HEK293 (cell line): ENCODE measurements at regions not wholly inside any gene's neighbourhood (a gene's known extent, or its start where the extent isn't known, plus 50 kb on each side); places are given as distances from the start of the nearest gene placed in this dataset.

Experiments
- CTCF ChIA-PET: fragments of 350-600 bp; formaldehyde crosslinking; extraction: SDS; loops from one replicate; lab custom pipeline; 2021; ENCODE audit warnings: antibody characterized with exemption; lab: Yijun Ruan, JAX
- POLR2A ChIA-PET: fragments of 300-600 bp; formaldehyde crosslinking; extraction: SDS; loops from one replicate; lab custom pipeline; 2020; ENCODE audit warnings: antibody characterized with exemption, inconsistent platforms; lab: Yijun Ruan, JAX
- H3K27ac ChIP-seq: fragments of 200-500 bp; sonication (Bioruptor generic); 2 replicates; pipeline ENCODE4 v1.5.1; 2014; ENCODE audit warnings: low read depth, low read length, control low read depth, inconsistent platforms; ENCODE audit errors: extremely low read depth
- H3K36me3 ChIP-seq, 2 experiments: fragments of 200-500 bp in 1 of 2; sonication (Bioruptor generic) in 1 of 2; 1 replicate in 1 of 2; 2 replicates in 1 of 2; pipeline ENCODE4 v1.5.1; 2014 to 2017; ENCODE audit warnings: inconsistent platforms in 2 of 2, low read length in 2 of 2; ENCODE audit not compliant: control insufficient read depth in 2 of 2, insufficient read depth in 1 of 2
- H3K4me1 ChIP-seq: fragments of 200-500 bp; sonication (Bioruptor generic); 2 replicates; pipeline ENCODE4 v1.5.1; 2014; ENCODE audit warnings: mild to moderate bottlenecking, low read length, inconsistent platforms; ENCODE audit not compliant: control insufficient read depth, insufficient read depth
- H3K4me3 ChIP-seq: 2 replicates; pipeline ENCODE4 v1.5.1; 2011; ENCODE audit warnings: low read depth, mild to moderate bottlenecking, control low read depth, low read length, moderate library complexity
- H3K9me3 ChIP-seq: fragments of 200-500 bp; sonication (Bioruptor generic); 2 replicates; pipeline ENCODE4 v1.5.1; 2014; ENCODE audit warnings: low read depth, low read length, inconsistent platforms; ENCODE audit not compliant: control insufficient read depth, insufficient read depth
- SP7 ChIP-seq: fragments of 450-650 bp; formaldehyde crosslinking; IDR thresholded peaks from 2 replicates; pipeline ENCODE4 v1.5.1; 2016; ENCODE audit warnings: missing biosample characterization, missing genetic modification characterization
- TRIM28 ChIP-seq: IDR thresholded peaks from 2 replicates; pipeline ENCODE4 v1.6.1; 2011; ENCODE audit warnings: low read length, control low read depth, borderline replicate concordance
- ZBTB48 ChIP-seq: fragments of 450-650 bp; formaldehyde crosslinking; IDR thresholded peaks from 2 replicates; pipeline ENCODE4 v1.5.1; 2016; ENCODE audit warnings: missing biosample characterization, missing genetic modification characterization
- ZNF19 ChIP-seq: fragments of 450-650 bp; formaldehyde crosslinking; IDR thresholded peaks from 2 replicates; pipeline ENCODE4; 2016; ENCODE audit warnings: missing biosample characterization, missing genetic modification characterization, low read depth
- ZNF211 ChIP-seq: fragments of 450-650 bp; formaldehyde crosslinking; IDR thresholded peaks from 2 replicates; pipeline ENCODE4 v1.5.1; 2016; ENCODE audit warnings: low read depth, missing biosample characterization, missing genetic modification characterization
- ZNF302 ChIP-seq: fragments of 450-650 bp; formaldehyde crosslinking; IDR thresholded peaks from 2 replicates; pipeline ENCODE4 v1.5.1; 2016; ENCODE audit warnings: missing biosample characterization, missing genetic modification characterization, low read depth
- ZNF354C ChIP-seq: fragments of 450-650 bp; formaldehyde crosslinking; IDR thresholded peaks from 2 replicates; pipeline ENCODE4 v1.5.1; 2016; ENCODE audit warnings: missing biosample characterization, missing genetic modification characterization, low read depth, borderline replicate concordance
- ZNF404 ChIP-seq: fragments of 450-650 bp; formaldehyde crosslinking; IDR thresholded peaks from 2 replicates; pipeline ENCODE4 v1.5.1; 2017; ENCODE audit warnings: missing biosample characterization, missing genetic modification characterization
- ZNF514 ChIP-seq: fragments of 450-650 bp; formaldehyde crosslinking; IDR thresholded peaks from 2 replicates; pipeline ENCODE4 v1.5.1; 2016; ENCODE audit warnings: missing biosample characterization, missing genetic modification characterization
- ZNF596 ChIP-seq: fragments of 450-650 bp; IDR thresholded peaks from 2 replicates; pipeline ENCODE4 v1.5.0; 2018; ENCODE audit warnings: missing biosample characterization, mild to moderate bottlenecking, missing genetic modification characterization, moderate library complexity
- ZNF677 ChIP-seq: fragments of 450-650 bp; IDR thresholded peaks from 2 replicates; pipeline ENCODE4 v1.5.0; 2018; ENCODE audit warnings: missing biosample characterization, mild to moderate bottlenecking, missing genetic modification characterization, moderate library complexity
- ZNF785 ChIP-seq: fragments of 450-650 bp; formaldehyde crosslinking; IDR thresholded peaks from 2 replicates; pipeline ENCODE4 v1.5.1; 2016; ENCODE audit warnings: missing biosample characterization, missing genetic modification characterization
- TF ChIP-seq, protein P1 (sequence below): fragments of 450-650 bp; formaldehyde crosslinking; IDR thresholded peaks from 2 replicates; pipeline ENCODE4 v1.5.1; 2016; ENCODE audit warnings: missing biosample characterization, missing genetic modification characterization
- TF ChIP-seq, protein P2 (sequence below): fragments of 450-650 bp; formaldehyde crosslinking; IDR thresholded peaks from 2 replicates; pipeline ENCODE4 v1.5.1; 2016; ENCODE audit warnings: missing biosample characterization, missing genetic modification characterization
- TF ChIP-seq, protein P3 (sequence below): fragments of 450-650 bp; formaldehyde crosslinking; IDR thresholded peaks from 2 replicates; pipeline ENCODE4 v1.5.1; 2016; ENCODE audit warnings: missing biosample characterization, missing genetic modification characterization
- TF ChIP-seq, protein P4 (sequence below): fragments of 450-650 bp; formaldehyde crosslinking; IDR thresholded peaks from 2 replicates; pipeline ENCODE4 v1.5.1; 2016; ENCODE audit warnings: missing biosample characterization, missing genetic modification characterization, low read depth
- TF ChIP-seq, protein P5 (sequence below): fragments of 450-650 bp; formaldehyde crosslinking; IDR thresholded peaks from 2 replicates; pipeline ENCODE4 v1.5.1; 2016; ENCODE audit warnings: missing biosample characterization, missing genetic modification characterization
- TF ChIP-seq, protein P6 (sequence below): fragments of 450-650 bp; IDR thresholded peaks from 2 replicates; pipeline ENCODE4 v1.5.1; 2018; ENCODE audit warnings: missing biosample characterization, missing genetic modification characterization

DNA sequence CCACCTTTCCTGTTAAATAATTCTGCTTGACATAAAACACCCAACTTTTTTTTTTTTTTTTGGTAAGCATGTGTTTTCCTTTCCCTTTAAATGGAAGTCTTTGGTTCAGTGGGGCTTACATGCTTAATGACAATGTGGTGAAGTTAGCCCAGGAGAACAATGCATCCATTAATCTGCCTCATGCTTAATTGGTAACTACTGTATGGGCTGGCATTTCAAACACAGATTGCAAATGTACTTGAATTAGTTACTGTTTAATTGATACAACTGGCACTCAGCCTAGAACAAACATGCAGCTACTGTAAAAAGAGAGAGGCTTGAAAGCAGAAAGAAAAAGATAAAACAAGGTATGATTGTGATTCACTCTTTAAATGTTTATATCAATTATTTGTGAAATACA, 483.6 kb upstream of the NOX3 start (continued):
- TF ChIP-seq, protein P1, sequence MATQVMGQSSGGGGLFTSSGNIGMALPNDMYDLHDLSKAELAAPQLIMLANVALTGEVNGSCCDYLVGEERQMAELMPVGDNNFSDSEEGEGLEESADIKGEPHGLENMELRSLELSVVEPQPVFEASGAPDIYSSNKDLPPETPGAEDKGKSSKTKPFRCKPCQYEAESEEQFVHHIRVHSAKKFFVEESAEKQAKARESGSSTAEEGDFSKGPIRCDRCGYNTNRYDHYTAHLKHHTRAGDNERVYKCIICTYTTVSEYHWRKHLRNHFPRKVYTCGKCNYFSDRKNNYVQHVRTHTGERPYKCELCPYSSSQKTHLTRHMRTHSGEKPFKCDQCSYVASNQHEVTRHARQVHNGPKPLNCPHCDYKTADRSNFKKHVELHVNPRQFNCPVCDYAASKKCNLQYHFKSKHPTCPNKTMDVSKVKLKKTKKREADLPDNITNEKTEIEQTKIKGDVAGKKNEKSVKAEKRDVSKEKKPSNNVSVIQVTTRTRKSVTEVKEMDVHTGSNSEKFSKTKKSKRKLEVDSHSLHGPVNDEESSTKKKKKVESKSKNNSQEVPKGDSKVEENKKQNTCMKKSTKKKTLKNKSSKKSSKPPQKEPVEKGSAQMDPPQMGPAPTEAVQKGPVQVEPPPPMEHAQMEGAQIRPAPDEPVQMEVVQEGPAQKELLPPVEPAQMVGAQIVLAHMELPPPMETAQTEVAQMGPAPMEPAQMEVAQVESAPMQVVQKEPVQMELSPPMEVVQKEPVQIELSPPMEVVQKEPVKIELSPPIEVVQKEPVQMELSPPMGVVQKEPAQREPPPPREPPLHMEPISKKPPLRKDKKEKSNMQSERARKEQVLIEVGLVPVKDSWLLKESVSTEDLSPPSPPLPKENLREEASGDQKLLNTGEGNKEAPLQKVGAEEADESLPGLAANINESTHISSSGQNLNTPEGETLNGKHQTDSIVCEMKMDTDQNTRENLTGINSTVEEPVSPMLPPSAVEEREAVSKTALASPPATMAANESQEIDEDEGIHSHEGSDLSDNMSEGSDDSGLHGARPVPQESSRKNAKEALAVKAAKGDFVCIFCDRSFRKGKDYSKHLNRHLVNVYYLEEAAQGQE (tag by site-specific recombination) = no peak

DNA sequence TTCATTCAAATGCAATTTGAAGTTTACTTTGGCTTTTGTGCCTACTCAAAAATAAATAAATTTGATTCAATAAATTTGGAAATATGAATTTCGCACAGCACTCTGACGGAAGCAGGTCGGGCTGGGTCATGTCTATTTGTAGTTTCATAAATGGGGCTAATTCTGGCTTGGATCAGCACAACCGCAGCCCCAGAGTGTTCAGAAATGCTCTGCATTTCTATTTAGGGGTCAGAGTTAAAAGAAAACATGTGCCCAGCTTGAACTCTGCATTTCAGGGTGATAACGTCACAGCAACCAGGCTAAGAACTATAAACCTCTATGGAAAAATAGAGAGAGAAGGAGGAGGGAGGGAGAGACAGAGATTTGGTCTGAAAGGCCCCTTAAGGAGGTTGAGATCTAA, 480.9 kb upstream of the NOX3 start:
- Histone ChIP-seq H3K36me3 (no peaks in the 10 kb centered on the region), H3K4me3 (no peak overlapping the region), H3K4me1 (no peaks in the 10 kb centered on the region), H3K27ac (no peak overlapping the region), H3K9me3 (no peaks in the 10 kb centered on the region)
- no peak for TF ChIP-seq ZNF404 (tag by site-specific recombination)
- TF ChIP-seq, protein P2, sequence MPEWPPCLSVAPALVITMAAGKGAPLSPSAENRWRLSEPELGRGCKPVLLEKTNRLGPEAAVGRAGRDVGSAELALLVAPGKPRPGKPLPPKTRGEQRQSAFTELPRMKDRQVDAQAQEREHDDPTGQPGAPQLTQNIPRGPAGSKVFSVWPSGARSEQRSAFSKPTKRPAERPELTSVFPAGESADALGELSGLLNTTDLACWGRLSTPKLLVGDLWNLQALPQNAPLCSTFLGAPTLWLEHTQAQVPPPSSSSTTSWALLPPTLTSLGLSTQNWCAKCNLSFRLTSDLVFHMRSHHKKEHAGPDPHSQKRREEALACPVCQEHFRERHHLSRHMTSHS (tag by site-specific recombination) = no peak
- no peak for TF ChIP-seq ZNF596 (tag by site-specific recombination)
- TF ChIP-seq, protein P3, sequence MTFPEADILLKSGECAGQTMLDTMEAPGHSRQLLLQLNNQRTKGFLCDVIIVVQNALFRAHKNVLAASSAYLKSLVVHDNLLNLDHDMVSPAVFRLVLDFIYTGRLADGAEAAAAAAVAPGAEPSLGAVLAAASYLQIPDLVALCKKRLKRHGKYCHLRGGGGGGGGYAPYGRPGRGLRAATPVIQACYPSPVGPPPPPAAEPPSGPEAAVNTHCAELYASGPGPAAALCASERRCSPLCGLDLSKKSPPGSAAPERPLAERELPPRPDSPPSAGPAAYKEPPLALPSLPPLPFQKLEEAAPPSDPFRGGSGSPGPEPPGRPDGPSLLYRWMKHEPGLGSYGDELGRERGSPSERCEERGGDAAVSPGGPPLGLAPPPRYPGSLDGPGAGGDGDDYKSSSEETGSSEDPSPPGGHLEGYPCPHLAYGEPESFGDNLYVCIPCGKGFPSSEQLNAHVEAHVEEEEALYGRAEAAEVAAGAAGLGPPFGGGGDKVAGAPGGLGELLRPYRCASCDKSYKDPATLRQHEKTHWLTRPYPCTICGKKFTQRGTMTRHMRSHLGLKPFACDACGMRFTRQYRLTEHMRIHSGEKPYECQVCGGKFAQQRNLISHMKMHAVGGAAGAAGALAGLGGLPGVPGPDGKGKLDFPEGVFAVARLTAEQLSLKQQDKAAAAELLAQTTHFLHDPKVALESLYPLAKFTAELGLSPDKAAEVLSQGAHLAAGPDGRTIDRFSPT (tag by site-specific recombination) = no peak
- TF ChIP-seq ZBTB48 (tag by site-specific recombination) = no peak
- POLR2A ChIA-PET = no interaction called here
- CTCF ChIA-PET = no interaction called here

DNA sequence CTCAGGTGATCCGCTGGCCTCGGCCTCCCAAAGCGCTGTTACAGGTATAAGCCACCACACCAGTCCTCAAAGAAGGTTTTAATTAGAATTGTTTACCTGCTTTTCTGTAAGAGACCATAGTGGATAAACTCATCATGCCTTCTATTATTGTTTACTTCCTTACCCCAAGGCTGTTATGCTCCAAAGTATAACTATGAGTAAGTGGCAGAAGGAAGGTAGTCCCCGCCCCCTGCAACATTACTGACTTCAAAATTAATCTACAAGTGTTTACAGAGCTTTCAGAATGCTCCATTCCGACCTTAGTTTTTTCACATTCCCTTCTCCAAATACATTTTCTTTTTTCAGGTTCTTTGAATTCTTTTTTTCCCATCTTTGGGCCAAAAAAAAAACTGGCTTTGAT, 480.5 kb upstream of the NOX3 start:
- ChIA-PET POLR2A (no interaction called here), CTCF (no interaction called here)
- TF ChIP-seq, protein P4, sequence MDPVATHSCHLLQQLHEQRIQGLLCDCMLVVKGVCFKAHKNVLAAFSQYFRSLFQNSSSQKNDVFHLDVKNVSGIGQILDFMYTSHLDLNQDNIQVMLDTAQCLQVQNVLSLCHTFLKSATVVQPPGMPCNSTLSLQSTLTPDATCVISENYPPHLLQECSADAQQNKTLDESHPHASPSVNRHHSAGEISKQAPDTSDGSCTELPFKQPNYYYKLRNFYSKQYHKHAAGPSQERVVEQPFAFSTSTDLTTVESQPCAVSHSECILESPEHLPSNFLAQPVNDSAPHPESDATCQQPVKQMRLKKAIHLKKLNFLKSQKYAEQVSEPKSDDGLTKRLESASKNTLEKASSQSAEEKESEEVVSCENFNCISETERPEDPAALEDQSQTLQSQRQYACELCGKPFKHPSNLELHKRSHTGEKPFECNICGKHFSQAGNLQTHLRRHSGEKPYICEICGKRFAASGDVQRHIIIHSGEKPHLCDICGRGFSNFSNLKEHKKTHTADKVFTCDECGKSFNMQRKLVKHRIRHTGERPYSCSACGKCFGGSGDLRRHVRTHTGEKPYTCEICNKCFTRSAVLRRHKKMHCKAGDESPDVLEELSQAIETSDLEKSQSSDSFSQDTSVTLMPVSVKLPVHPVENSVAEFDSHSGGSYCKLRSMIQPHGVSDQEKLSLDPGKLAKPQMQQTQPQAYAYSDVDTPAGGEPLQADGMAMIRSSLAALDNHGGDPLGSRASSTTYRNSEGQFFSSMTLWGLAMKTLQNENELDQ = no peak
- no peak for TF ChIP-seq ZNF211 (tag by site-specific recombination)
- no peak for TF ChIP-seq SP7 (tag by site-specific recombination)
- no peak for TF ChIP-seq ZNF677 (tag by site-specific recombination)
- no peak for TF ChIP-seq ZNF302 (tag by site-specific recombination)
- no peak for TF ChIP-seq ZNF354C (tag by site-specific recombination)
- no peak for TF ChIP-seq TRIM28
- TF ChIP-seq, protein P5, sequence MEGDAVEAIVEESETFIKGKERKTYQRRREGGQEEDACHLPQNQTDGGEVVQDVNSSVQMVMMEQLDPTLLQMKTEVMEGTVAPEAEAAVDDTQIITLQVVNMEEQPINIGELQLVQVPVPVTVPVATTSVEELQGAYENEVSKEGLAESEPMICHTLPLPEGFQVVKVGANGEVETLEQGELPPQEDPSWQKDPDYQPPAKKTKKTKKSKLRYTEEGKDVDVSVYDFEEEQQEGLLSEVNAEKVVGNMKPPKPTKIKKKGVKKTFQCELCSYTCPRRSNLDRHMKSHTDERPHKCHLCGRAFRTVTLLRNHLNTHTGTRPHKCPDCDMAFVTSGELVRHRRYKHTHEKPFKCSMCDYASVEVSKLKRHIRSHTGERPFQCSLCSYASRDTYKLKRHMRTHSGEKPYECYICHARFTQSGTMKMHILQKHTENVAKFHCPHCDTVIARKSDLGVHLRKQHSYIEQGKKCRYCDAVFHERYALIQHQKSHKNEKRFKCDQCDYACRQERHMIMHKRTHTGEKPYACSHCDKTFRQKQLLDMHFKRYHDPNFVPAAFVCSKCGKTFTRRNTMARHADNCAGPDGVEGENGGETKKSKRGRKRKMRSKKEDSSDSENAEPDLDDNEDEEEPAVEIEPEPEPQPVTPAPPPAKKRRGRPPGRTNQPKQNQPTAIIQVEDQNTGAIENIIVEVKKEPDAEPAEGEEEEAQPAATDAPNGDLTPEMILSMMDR (tag by site-specific recombination) = no peak
- TF ChIP-seq ZNF19 (tag by site-specific recombination) = no peak
- TF ChIP-seq, protein P6, sequence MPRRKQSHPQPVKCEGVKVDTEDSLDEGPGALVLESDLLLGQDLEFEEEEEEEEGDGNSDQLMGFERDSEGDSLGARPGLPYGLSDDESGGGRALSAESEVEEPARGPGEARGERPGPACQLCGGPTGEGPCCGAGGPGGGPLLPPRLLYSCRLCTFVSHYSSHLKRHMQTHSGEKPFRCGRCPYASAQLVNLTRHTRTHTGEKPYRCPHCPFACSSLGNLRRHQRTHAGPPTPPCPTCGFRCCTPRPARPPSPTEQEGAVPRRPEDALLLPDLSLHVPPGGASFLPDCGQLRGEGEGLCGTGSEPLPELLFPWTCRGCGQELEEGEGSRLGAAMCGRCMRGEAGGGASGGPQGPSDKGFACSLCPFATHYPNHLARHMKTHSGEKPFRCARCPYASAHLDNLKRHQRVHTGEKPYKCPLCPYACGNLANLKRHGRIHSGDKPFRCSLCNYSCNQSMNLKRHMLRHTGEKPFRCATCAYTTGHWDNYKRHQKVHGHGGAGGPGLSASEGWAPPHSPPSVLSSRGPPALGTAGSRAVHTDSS (tag by site-specific recombination) = no peak
- TF ChIP-seq ZNF514 (tag by site-specific recombination) = no peak
- TF ChIP-seq ZNF785 = no peak
- H3K4me1 ChIP-seq = no peaks in the 10 kb centered on the region
- no peaks in the 10 kb centered on the region for H3K36me3 ChIP-seq
- no peak overlapping the region for H3K27ac ChIP-seq
- H3K4me3 ChIP-seq = no peak overlapping the region
- H3K9me3 ChIP-seq = no peaks in the 10 kb centered on the region
